ENCODE measurements at regions not wholly inside any gene's neighbourhood (a gene's known extent, or its start where the extent isn't known, plus 50 kb on each side); places are given as distances from the start of the nearest gene placed in this dataset.

- Histone ChIP-seq H3K4me1 (ENCODE audit: insufficient read depth, low read length) (0 out of 2 replicates have a peak, but pooled peaks cover 3% of the 10 kb centered on the region), H3K14ac (ENCODE audit: insufficient read depth, low read length) (no peak overlapping the region), H3K4me2 (ENCODE audit: insufficient read depth, insufficient read length, low read length) (no peak overlapping the region), H2BK5ac (ENCODE audit: insufficient read length, low read length) (no peak overlapping the region), H4K91ac (ENCODE audit: insufficient read length, low read depth, low read length) (no peak overlapping the region), H3K18ac (ENCODE audit: insufficient read length, low read depth, low read length) (no peak overlapping the region), H2AFZ (ENCODE audit: low read length) (no peak overlapping the region), H4K5ac (ENCODE audit: insufficient read length, low read depth, low read length) (no peak overlapping the region), H3K56ac (ENCODE audit: insufficient read length, low read depth, low read length) (no peak overlapping the region), H3K23me2 (ENCODE audit: insufficient read length, low read depth, low read length, poor library complexity, severe bottlenecking) (no peaks in the 10 kb centered on the region), H2BK120ac (ENCODE audit: low read depth, low read length, poor library complexity, severe bottlenecking) (no peak overlapping the region), H4K8ac (replicated peaks; ENCODE audit: insufficient read length, low read depth, low read length) (no peak overlapping the region), H3K79me2 (ENCODE audit: insufficient read depth, low read length) (no peaks in the 10 kb centered on the region), H3K9me3 (ENCODE audit: control insufficient read depth, low read depth, low read length) (no peaks in the 10 kb centered on the region), H3K79me1 (ENCODE audit: insufficient read depth, low read depth, low read length, poor library complexity, severe bottlenecking) (no peaks in the 10 kb centered on the region), H3T11ph (ENCODE audit: low read length) (no peak overlapping the region), H3K4ac (ENCODE audit: low read depth, low read length) (no peak overlapping the region), H2BK15ac (ENCODE audit: low read depth, low read length) (no peak overlapping the region), H3K27ac (ENCODE audit: insufficient read length, low read depth, low read length) (no peak overlapping the region), H3K23ac (ENCODE audit: insufficient read length, low read depth, low read length) (no peak overlapping the region), H3K27me3 (ENCODE audit: insufficient read depth, low read length) (no peaks in the 10 kb centered on the region), H2AK5ac (ENCODE audit: insufficient read length, low read length) (no peak overlapping the region), H3K9ac (ENCODE audit: extremely low read depth, insufficient read length, low read length) (no peak overlapping the region), H2BK20ac (ENCODE audit: low read depth, low read length, poor library complexity, severe bottlenecking) (no peak overlapping the region), H2BK12ac (ENCODE audit: insufficient read length, low read depth, low read length) (no peak overlapping the region), H4K20me1 (ENCODE audit: control insufficient read depth, insufficient read depth, insufficient read length) (no peaks in the 10 kb centered on the region)
- DNase-seq: no peak
- Mint-ChIP-seq H3K36me3 (ENCODE audit: insufficient read depth in 1 of 3, low read depth in 3 of 3) (no peaks in the 10 kb centered on the region), H3K27me3 (ENCODE audit: low read depth) (peaks cover 2% of the 10 kb centered on the region; the same call in 1 of the 2 replicates), H3K4me1 (peaks cover 10 to 16% of the 10 kb centered on the region in 2 experiments), H3K4me3 (no peak overlapping the region; a peak in 1 of 5 replicates), H3K9me3 (no peaks in the 10 kb centered on the region; a peak in 2 of 5 replicates), H3K27ac (no peak overlapping the region)
- WGBS (ENCODE audit: extremely low coverage, insufficient read length, low lambda C conversion rate): no CpG with 5 or more reads among the region's 5 CpGs
- no peak for TF ChIP-seq CTCF (conservative IDR thresholded peaks at IDR 0.05)
Measured at GRCh38 chr2:8324901-8325300, 357.0 kb upstream of the ID2 start.

Data from H9 (cell line).